ENCODE measurements at regions not wholly inside any gene's neighbourhood (a gene's known extent, or its start where the extent isn't known, plus 50 kb on each side); places are given as distances from the start of the nearest gene placed in this dataset.

DNA sequence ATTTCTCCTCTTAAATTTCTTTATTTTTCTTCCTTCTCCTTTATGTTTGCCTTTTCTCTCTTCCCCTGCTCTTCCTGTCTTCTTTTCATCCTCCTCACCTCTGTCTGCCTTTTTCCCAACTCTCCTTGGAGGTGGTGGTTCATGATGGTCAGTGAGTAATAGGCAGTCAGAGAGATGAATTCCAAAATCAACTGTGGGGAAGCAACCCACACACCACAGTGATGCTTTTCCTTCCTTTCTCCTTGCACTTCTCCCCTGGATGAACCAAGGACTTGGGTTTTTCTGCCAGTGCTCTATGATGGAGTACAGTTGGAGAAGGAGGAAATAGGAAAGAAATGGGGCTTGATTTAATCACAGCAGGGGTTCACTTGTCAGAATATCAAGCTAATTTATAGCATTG lies 153.8 kb downstream of the DCK start:
- Mint-ChIP-seq H3K36me3 (ENCODE audit: low read depth, unreplicated experiment) (no peaks in the 10 kb centered on the region), H3K27ac (ENCODE audit: unreplicated experiment) (no peak overlapping the region), H3K4me1 (ENCODE audit: unreplicated experiment) (no peaks in the 10 kb centered on the region), H3K4me3 (ENCODE audit: unreplicated experiment) (no peak overlapping the region), H3K27me3 (ENCODE audit: unreplicated experiment) (no peaks in the 10 kb centered on the region), H3K9me3 (ENCODE audit: unreplicated experiment) (no peaks in the 10 kb centered on the region)
- DNase-seq (ENCODE audit: low spot score): no peak
- TF ChIP-seq, protein P1, sequence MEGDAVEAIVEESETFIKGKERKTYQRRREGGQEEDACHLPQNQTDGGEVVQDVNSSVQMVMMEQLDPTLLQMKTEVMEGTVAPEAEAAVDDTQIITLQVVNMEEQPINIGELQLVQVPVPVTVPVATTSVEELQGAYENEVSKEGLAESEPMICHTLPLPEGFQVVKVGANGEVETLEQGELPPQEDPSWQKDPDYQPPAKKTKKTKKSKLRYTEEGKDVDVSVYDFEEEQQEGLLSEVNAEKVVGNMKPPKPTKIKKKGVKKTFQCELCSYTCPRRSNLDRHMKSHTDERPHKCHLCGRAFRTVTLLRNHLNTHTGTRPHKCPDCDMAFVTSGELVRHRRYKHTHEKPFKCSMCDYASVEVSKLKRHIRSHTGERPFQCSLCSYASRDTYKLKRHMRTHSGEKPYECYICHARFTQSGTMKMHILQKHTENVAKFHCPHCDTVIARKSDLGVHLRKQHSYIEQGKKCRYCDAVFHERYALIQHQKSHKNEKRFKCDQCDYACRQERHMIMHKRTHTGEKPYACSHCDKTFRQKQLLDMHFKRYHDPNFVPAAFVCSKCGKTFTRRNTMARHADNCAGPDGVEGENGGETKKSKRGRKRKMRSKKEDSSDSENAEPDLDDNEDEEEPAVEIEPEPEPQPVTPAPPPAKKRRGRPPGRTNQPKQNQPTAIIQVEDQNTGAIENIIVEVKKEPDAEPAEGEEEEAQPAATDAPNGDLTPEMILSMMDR (IDR thresholded peaks at IDR 0.05; ENCODE audit: unreplicated experiment): no peak

DNA sequence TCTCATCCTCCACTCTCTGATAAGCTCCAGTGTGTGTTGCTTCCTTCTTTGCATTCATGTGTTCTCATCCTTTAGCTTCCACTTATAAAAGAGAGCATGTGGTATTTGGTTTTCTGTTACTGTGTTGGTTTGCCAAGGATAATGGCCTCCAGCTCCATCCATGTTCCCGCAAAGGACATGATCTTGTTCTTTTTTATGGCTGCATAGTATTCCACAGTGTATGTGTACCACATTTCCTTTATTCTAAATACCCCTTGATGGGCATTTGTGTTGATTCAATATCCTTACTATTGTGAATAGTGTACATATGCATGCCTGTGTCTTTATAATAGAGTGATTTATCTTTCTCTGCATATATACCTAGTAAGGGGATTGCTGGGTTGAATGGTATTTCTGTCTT lies 155.1 kb downstream of the DCK start:
- DNase-seq (ENCODE audit: low spot score): no peak
- Mint-ChIP-seq H3K36me3 (ENCODE audit: low read depth, unreplicated experiment) (no peaks in the 10 kb centered on the region), H3K9me3 (ENCODE audit: unreplicated experiment) (no peaks in the 10 kb centered on the region), H3K27ac (ENCODE audit: unreplicated experiment) (no peak overlapping the region), H3K4me1 (ENCODE audit: unreplicated experiment) (no peaks in the 10 kb centered on the region), H3K4me3 (ENCODE audit: unreplicated experiment) (no peak overlapping the region), H3K27me3 (ENCODE audit: unreplicated experiment) (peaks cover 2% of the 10 kb centered on the region)
- TF ChIP-seq, protein P1 (IDR thresholded peaks at IDR 0.05; ENCODE audit: unreplicated experiment): no peak

DNA sequence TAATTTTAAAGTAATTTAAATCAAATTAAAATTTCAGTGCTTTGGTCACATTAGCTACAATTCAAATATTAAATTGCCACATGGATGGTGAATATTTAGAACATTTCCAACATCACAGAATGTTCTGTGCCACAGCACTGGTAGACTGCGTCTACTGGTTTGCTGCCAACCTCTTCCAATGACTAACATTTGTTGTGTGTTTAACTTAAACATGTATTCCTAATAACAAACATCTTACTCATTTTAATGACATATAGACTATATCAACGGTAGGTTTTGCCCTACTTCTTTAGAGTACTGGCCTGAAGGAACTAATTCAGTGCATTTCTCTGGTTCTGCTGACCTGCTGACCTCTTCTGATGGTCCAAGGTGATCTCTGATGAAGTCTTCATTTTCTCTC lies 157.6 kb downstream of the DCK start:
- Mint-ChIP-seq H3K27ac (ENCODE audit: unreplicated experiment) (no peak overlapping the region), H3K4me1 (ENCODE audit: unreplicated experiment) (no peaks in the 10 kb centered on the region), H3K9me3 (ENCODE audit: unreplicated experiment) (no peaks in the 10 kb centered on the region), H3K4me3 (ENCODE audit: unreplicated experiment) (no peak overlapping the region), H3K36me3 (ENCODE audit: low read depth, unreplicated experiment) (no peaks in the 10 kb centered on the region), H3K27me3 (ENCODE audit: unreplicated experiment) (peaks cover 3% of the 10 kb centered on the region)
- TF ChIP-seq, protein P1 (IDR thresholded peaks at IDR 0.05; ENCODE audit: unreplicated experiment): no peak
- DNase-seq (ENCODE audit: low spot score): no peak

DNA sequence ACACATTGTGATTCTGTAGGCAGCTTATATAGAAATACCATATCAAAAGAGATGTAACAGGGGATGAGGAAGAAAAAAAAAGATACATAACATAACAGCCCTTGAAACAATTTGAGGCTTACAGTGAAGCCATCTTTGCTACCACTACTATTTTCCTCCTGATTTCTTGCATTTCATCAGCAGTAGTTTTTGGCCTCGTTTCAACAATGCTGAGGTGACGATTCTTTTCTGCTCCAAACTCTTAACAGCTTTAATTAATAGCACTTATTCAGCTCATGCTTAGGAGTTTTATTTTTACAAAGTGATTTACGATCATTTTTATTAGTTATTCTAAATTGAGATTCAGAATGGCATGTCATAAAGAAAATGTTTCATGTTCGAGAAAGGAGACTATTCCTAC lies 163.2 kb downstream of the DCK start:
- H3K36me3 Mint-ChIP-seq (ENCODE audit: low read depth, unreplicated experiment): no peaks in the 10 kb centered on the region
- no peak overlapping the region for H3K27ac Mint-ChIP-seq (ENCODE audit: unreplicated experiment)

DNA sequence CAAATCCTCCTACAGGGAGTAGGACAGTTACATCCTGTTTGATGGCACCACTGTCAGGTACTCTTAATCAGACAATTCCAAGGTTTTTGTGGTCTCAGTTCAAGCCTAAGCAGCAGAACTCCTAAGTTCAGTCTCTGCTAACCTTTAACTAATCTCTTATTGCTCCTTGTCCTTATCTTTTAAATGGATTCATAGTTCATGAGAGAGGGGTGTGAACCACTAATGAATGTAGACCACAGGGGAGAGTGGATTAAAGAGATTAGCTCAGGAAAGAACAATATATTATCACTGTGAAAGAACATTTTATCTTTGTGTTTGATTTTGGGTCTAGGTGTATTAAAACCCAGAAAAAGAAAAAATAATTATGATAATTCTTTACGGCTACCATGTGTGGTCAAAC lies 168.9 kb downstream of the DCK start:
- Mint-ChIP-seq H3K27me3 (ENCODE audit: unreplicated experiment) (peaks cover 2% of the 10 kb centered on the region), H3K9me3 (ENCODE audit: unreplicated experiment) (no peaks in the 10 kb centered on the region), H3K4me3 (ENCODE audit: unreplicated experiment) (no peak overlapping the region), H3K36me3 (ENCODE audit: low read depth, unreplicated experiment) (no peaks in the 10 kb centered on the region), H3K4me1 (ENCODE audit: unreplicated experiment) (no peaks in the 10 kb centered on the region), H3K27ac (ENCODE audit: unreplicated experiment) (no peak overlapping the region)
- no peak for DNase-seq (ENCODE audit: low spot score)
- TF ChIP-seq, protein P1 (IDR thresholded peaks at IDR 0.05; ENCODE audit: unreplicated experiment): no peak

More for the DNA sequence above, 163.2 kb downstream of the DCK start:
- Mint-ChIP-seq H3K4me3 (ENCODE audit: unreplicated experiment) (no peak overlapping the region), H3K27me3 (ENCODE audit: unreplicated experiment) (peaks cover 5% of the 10 kb centered on the region), H3K4me1 (ENCODE audit: unreplicated experiment) (no peaks in the 10 kb centered on the region), H3K9me3 (ENCODE audit: unreplicated experiment) (no peaks in the 10 kb centered on the region)
- DNase-seq (ENCODE audit: low spot score): no peak
- TF ChIP-seq, protein P1 (IDR thresholded peaks at IDR 0.05; ENCODE audit: unreplicated experiment): no peak

Data from endothelial cell (in vitro differentiated cells).